LNCAP (cell line): ENCODE measurements at regions not wholly inside any gene's neighbourhood (a gene's known extent, or its start where the extent isn't known, plus 50 kb on each side); places are given as distances from the start of the nearest gene placed in this dataset.

ENCODE experiments used
- TF ChIP-seq, protein P1 (sequence below): fragments of 450-650 bp; IDR thresholded peaks from 2 replicates; pipeline ENCODE4 v1.5.1; 2017; ENCODE audit warnings: mild to moderate bottlenecking

DNA sequence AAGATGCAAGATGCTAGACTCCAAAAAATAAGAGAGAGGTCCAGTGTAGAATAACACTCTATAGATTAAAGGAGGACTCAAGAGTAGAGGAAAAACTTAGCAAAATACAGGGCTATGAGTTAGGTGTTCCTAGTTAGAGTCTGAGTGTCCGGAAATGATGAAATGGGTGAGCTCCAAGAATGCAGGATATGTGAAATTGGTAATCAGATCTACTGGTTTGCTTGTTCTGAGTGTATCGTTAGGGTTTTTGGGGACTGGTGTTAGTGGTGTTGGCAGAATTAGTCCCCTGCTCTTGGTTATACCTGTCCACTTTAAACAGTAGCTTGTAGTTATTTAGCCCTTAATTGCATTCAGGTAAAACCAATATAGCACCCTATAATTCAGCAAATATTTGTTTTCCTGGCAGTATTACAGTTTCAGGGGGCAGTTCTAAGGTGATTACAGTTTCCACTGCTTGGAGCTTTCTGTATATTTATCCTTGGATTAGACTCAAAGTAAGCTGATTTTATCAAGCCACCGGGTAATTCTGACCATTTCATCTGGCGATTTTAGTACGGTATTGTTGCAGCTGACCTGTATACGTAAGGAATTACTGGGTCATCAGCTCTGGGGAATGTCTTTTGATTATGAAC lies 332.7 kb downstream of the CHRM3 start:
- TF ChIP-seq, protein P1, sequence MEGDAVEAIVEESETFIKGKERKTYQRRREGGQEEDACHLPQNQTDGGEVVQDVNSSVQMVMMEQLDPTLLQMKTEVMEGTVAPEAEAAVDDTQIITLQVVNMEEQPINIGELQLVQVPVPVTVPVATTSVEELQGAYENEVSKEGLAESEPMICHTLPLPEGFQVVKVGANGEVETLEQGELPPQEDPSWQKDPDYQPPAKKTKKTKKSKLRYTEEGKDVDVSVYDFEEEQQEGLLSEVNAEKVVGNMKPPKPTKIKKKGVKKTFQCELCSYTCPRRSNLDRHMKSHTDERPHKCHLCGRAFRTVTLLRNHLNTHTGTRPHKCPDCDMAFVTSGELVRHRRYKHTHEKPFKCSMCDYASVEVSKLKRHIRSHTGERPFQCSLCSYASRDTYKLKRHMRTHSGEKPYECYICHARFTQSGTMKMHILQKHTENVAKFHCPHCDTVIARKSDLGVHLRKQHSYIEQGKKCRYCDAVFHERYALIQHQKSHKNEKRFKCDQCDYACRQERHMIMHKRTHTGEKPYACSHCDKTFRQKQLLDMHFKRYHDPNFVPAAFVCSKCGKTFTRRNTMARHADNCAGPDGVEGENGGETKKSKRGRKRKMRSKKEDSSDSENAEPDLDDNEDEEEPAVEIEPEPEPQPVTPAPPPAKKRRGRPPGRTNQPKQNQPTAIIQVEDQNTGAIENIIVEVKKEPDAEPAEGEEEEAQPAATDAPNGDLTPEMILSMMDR = no peak

DNA sequence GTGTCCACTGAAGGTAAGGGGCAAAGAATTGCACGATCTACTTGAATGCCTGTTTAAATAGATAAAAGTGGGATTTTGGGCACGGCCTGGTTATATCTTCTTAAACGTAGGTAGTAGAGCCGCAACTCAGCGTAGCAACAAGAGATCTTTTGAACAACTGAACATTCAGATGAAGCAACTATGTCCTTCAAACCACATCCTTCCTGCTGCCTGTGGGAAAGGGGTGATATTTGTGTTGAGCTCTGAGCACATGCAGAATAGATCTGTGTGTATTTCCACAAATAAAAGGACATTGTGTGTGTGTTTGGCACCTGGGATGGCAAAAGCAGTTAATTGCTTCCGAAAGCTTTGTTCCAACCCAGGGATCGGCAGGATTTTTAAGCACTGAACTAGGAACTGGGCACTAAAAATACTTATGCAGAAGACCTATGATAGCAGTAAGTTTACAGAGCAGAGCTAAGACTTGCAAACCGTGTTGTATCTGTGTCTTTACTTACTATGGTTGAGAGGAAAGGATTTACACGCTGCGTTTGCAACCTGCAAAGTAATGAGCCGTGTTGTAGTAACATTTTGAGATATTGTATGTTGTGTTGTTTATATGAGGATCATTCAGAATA lies 333.4 kb downstream of the CHRM3 start:
- TF ChIP-seq, protein P1 = no peak

DNA sequence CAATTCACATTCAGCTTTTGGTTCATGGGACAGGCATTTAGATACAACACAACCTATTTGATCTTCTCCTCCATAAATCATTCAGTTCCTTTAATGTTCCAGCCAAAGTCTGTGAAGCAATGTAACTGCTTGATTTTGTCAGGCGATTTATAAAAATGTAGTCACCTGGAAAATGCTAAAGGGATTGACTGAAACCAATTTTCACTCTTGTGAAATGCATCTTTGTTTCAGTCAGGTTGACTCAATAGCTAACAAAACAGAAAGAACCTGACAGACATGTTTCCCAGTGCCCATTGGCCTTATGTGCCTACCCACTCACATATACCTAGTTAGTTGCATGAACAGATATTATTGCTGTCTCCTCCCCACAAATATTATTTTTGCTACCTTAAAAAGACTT lies 335.7 kb downstream of the CHRM3 start:
- TF ChIP-seq, protein P1 = no peak

DNA sequence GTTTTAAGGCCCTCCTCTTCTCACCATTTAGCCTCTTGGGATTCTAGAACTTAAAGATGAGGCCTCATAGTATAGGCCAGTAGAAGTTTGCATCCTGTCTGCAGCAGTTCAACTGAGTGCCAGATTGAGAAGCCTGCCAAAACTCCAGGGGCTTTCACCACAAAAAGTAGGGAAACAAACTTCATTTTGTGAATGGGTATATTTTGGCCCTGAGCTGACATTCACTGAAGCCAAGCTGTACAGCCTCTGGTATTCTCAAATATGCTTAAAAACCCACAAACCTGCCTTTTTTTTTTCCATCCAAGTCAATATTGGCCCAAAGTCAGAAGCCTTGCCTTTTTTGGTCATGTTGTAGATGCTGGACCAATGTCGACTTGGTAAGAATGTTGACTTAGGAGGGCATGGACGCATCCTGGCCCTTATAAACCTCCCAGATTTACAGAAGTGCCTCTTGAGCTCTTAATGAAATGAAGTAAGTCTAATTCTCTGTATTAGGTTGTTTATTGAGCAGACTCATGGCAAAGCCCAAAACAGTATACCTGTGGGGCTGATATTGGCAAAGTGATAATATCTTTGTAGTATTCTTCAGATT lies 337.5 kb downstream of the CHRM3 start:
- TF ChIP-seq, protein P1 = no peak

DNA sequence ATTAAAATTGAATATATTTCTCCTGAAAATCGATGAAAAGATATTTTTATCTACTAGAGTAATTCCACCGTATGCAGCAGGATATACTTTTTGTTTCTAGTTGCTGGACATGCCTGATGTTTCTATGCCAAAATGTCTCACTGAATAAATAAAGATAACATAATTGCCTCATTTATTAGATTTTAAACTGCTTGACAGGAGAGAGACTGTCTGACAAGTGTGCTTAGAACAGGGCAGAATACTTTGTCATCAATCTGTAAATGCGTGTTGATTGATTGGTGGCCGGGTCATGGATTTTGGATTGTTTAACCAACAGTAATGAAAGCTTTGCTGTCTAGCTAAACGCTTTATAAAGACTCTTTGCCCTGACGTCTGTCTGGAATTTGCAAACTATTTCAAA lies 339.0 kb downstream of the CHRM3 start:
- TF ChIP-seq, protein P1 = no peak

DNA sequence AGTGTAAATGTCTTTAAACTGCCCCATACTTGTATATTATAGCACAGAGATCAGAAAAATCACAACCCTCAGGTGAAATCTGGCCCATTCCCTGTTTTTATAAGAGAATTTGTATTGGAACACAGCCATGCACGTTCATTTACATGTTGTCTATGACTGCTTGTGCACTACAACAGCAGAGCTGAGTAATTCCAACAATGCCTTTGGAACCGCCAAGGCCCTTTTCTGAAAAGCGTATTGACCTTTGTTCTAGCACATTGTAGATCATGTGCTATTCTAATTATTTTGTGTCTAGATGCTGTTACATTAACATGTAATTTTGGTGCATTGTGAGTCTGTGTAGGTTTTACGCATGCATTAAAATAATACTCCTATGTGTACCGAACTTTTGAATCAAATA lies 339.6 kb downstream of the CHRM3 start:
- TF ChIP-seq, protein P1 = no peak

DNA sequence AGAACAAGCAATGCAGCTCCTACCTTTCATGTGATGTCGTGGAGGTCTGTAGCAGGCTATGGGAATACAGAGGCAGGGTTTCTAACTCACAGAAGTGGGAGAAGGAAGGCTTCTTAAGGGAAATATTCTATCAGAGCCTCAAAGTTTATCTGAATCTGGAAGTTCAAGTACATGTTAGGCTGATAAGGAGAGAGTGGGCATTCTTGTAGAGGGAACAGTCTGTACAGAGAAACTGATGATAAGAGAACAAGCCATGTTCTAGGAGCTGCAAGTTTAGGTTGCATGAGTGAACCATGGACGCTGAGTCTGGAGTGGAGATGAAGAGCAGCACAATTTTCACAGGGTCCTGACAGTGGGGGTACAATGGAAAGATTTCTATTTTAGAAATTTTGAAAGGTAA lies 344.0 kb downstream of the CHRM3 start:
- TF ChIP-seq, protein P1 = no peak
